ENCODE measurements at regions not wholly inside any gene's neighbourhood (a gene's known extent, or its start where the extent isn't known, plus 50 kb on each side); places are given as distances from the start of the nearest gene placed in this dataset.

DNA sequence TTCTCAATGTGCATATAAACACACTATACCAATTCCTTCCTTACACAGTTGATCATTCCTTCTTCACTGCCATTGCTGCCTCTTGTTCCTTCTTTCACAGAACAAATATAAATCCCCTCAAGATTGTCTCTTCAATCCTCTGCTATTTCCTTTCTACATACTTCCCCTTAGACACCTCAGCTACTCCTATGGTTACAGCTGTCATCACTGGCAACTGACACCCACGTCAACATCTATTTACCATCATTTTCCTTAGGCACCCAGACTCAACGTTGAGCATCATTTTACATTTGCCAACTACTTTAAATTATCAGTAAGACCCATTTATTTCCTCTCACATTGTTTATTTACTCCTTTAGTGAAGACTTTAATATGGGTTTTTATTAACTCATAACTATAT, 488.8 kb upstream of the FSHR start:
- TF ChIP-seq EZH2 (IDR thresholded peaks at IDR 0.05), result no peak
- TF ChIP-seq POLR2AphosphoS5 (IDR thresholded peaks at IDR 0.05; ENCODE audit: borderline replicate concordance, low read depth, low read length), result no peak
- TF ChIP-seq FOXP2 (optimal IDR thresholded peaks at IDR 0.05; ENCODE audit: control extremely low read depth, extremely low read length, insufficient read depth), result no peak

Measured in SK-N-MC (cell line).